ENCODE measurements at regions not wholly inside any gene's neighbourhood (a gene's known extent, or its start where the extent isn't known, plus 50 kb on each side); places are given as distances from the start of the nearest gene placed in this dataset.
"Not testable (repeated sequence)": the region's sequence is repeated elsewhere in the genome, so short reads cannot be mapped to it uniquely, and the experiment has no call there.

GRCh38 chr2:195535911-195536522 is 121.0 kb upstream of the SLC39A10 start:
- peak; percentile 54 for DNase-seq

GRCh38 chr2:195534971-195535370 is 122.1 kb upstream of the SLC39A10 start:
- no peak for DNase-seq

GRCh38 chr2:195533771-195534642 is 123.0 kb upstream of the SLC39A10 start:
- peak; percentile 79 for DNase-seq

GRCh38 chr2:195532628-195533271 is 124.3 kb upstream of the SLC39A10 start:
- DNase-seq, result no peak

GRCh38 chr2:195532255-195532627 is 124.8 kb upstream of the SLC39A10 start:
- no peak for DNase-seq

GRCh38 chr2:195531754-195532153 is 125.3 kb upstream of the SLC39A10 start:
- no peak for DNase-seq

GRCh38 chr2:195523242-195523641 is 133.8 kb upstream of the SLC39A10 start:
- not testable (repeated sequence) for DNase-seq

- no peak for DNase-seq
Measured at GRCh38 chr2:195521589-195521988, 135.4 kb upstream of the SLC39A10 start.

GRCh38 chr2:195520671-195521155 is 136.3 kb upstream of the SLC39A10 start:
- no peak for DNase-seq

- DNase-seq, result no peak
Measured at GRCh38 chr2:195515551-195515950, 141.5 kb upstream of the SLC39A10 start.

- DNase-seq, result no peak
Measured at GRCh38 chr2:195514365-195514764, 142.7 kb upstream of the SLC39A10 start.

- no peak for DNase-seq
Measured at GRCh38 chr2:195513119-195513518, 143.9 kb upstream of the SLC39A10 start.

- no peak for DNase-seq
Measured at GRCh38 chr2:195509551-195509950, 147.5 kb upstream of the SLC39A10 start.

- DNase-seq, result no peak
Measured at GRCh38 chr2:195508139-195508455, 148.9 kb upstream of the SLC39A10 start.

GRCh38 chr2:195507447-195508138 is 149.4 kb upstream of the SLC39A10 start:
- DNase-seq, result no peak

GRCh38 chr2:195505701-195506100 is 151.3 kb upstream of the SLC39A10 start:
- no peak for DNase-seq

- no peak for DNase-seq
Measured at GRCh38 chr2:195503208-195503607, 153.8 kb upstream of the SLC39A10 start.

- DNase-seq, result no peak
Measured at GRCh38 chr2:195501746-195502145, 155.3 kb upstream of the SLC39A10 start.

- DNase-seq, result no peak
Measured at GRCh38 chr2:195500879-195501278, 156.1 kb upstream of the SLC39A10 start.

- DNase-seq, result no peak
Measured at GRCh38 chr2:195498839-195499490, 158.1 kb upstream of the SLC39A10 start.

GRCh38 chr2:195498176-195498575 is 158.8 kb upstream of the SLC39A10 start:
- peak; percentile 55 for DNase-seq

GRCh38 chr2:195496991-195497390 is 160.0 kb upstream of the SLC39A10 start:
- DNase-seq, result no peak

GRCh38 chr2:195495966-195496365 is 161.1 kb upstream of the SLC39A10 start:
- DNase-seq, result no peak
